HEK293 (cell line): ENCODE measurements at regions not wholly inside any gene's neighbourhood (a gene's known extent, or its start where the extent isn't known, plus 50 kb on each side); places are given as distances from the start of the nearest gene placed in this dataset.

ENCODE experiments used
- ATF2 ChIP-seq: fragments of 450-650 bp; formaldehyde crosslinking; IDR thresholded peaks from 2 replicates; pipeline ENCODE4 v1.5.1; 2016; ENCODE audit warnings: missing biosample characterization, missing genetic modification characterization, low read depth
- BCL11B ChIP-seq: fragments of 450-650 bp; formaldehyde crosslinking; IDR thresholded peaks from 2 replicates; pipeline ENCODE4 v1.5.1; 2016; ENCODE audit warnings: low read depth, missing biosample characterization, missing genetic modification characterization
- CTCF ChIP-seq: fragments of 450-650 bp; formaldehyde crosslinking; IDR thresholded peaks from 2 replicates; pipeline ENCODE4 v1.5.1; 2016; ENCODE audit warnings: missing biosample characterization, missing genetic modification characterization
- ZBTB26 ChIP-seq: fragments of 450-650 bp; formaldehyde crosslinking; optimal IDR thresholded peaks from 2 replicates; pipeline ENCODE3; 2016; ENCODE audit warnings: missing biosample characterization, mild to moderate bottlenecking, missing genetic modification characterization
- ZNF121 ChIP-seq: fragments of 450-650 bp; formaldehyde crosslinking; IDR thresholded peaks from 2 replicates; pipeline ENCODE4 v1.5.1; 2016; ENCODE audit warnings: missing biosample characterization, missing genetic modification characterization
- ZNF416 ChIP-seq: fragments of 450-650 bp; formaldehyde crosslinking; IDR thresholded peaks from 2 replicates; pipeline ENCODE4 v1.5.1; 2016; ENCODE audit warnings: missing biosample characterization, missing genetic modification characterization
- ZNF473 ChIP-seq: fragments of 450-650 bp; formaldehyde crosslinking; IDR thresholded peaks from 2 replicates; pipeline ENCODE4 v1.5.1; 2017; ENCODE audit warnings: missing biosample characterization, missing genetic modification characterization
- ZNF768 ChIP-seq: fragments of 450-650 bp; formaldehyde crosslinking; IDR thresholded peaks from 2 replicates; pipeline ENCODE4 v1.5.1; 2018; ENCODE audit warnings: missing biosample characterization, mild to moderate bottlenecking, missing genetic modification characterization
- ZSCAN5A ChIP-seq: fragments of 450-650 bp; formaldehyde crosslinking; IDR thresholded peaks from 2 replicates; pipeline ENCODE4 v1.5.1; 2016; ENCODE audit warnings: missing biosample characterization, missing genetic modification characterization

GRCh38 chr22:27648853-27649252 is 152.7 kb downstream of the MN1 start:
- TF ChIP-seq ZSCAN5A (tag by site-specific recombination) (no peak), ZNF416 (tag by site-specific recombination) (no peak), ZNF121 (tag by site-specific recombination) (no peak), ZNF473 (tag by site-specific recombination) (no peak), ZBTB26 (tag by site-specific recombination) (no peak), ZNF768 (no peak), CTCF (tag by site-specific recombination) (no peak), ATF2 (tag by site-specific recombination) (no peak), BCL11B (tag by site-specific recombination) (no peak)
